Forelimb muscle (tissue), 1 donor: ENCODE measurements at regions not wholly inside any gene's neighbourhood (a gene's known extent, or its start where the extent isn't known, plus 50 kb on each side); places are given as distances from the start of the nearest gene placed in this dataset.
"Not testable (repeated sequence)": the region's sequence is repeated elsewhere in the genome, so short reads cannot be mapped to it uniquely, and the experiment has no call there.

Experiments used
- DNase-seq: peaks from one replicate; pipeline ENCODE4 v3.0.0-alpha.2; 2013; ENCODE audit warnings: low read depth

DNA sequence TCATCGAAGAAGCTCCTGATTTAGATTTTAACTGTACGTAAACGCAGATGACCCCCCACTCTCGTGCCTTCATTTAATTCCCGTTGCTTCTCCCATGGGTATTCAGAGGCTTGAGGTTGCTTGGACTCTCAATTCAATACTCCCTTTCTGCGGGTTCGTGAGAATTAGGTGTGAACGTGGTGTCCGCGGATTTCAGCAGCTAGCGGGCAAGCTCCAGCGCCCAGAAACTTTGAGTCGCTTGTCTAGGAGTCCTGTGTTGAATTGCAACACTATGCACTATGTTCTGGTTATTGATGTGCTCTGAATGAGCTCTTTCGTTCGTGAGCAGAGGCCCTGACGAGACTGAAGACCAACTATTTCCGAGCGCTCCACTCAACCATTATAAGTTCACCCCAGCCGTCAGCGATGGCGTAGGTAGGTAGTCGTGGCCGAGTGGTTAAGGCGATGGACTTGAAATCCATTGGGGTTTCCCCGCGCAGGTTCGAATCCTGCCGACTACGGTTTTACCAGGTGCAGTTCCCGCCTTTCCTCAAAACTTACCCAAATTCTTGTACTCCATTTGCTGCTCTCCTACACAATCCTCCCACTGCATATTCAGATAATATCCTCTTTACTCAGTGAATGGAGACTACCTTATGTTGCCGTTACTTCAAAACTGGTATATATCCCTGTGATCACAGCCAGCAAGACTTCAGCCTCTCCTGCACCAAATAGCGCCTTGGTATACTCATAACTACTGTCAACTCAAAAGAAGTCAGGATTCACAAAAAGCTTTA, 72.6 kb upstream of the ZNF184 start:
- DNase-seq: no peak

DNA sequence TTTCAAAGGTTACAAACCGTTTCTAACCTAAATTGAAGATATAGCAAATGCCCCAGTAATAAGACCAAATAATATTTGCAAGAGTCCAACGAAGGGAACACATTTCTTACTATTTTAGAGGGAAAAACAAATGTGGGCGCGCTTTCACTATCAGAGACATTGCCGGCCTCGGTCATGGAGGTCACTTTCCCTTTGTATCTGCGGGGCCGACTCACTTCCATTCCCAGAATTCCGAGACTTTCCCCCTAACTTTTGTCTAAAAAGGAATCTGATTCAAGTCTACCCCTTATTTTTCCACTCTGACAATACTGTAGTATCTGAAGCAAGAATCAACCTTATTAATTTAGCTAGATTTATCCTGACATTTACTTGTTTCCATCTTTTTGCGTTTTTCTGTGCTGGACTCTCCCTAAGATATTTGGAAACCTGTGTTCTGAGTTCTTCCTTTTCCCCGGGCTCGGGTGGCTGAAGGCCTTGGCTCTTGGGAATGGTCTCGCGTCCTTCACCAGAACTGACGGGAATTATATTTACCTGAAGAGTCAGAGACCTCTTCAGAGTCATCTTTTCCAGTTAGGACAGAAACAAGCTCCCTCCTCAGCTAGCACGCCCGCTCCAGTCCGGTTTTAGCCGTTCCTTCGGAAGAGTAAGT, 71.8 kb upstream of the ZNF184 start:
- DNase-seq: no peak

DNA sequence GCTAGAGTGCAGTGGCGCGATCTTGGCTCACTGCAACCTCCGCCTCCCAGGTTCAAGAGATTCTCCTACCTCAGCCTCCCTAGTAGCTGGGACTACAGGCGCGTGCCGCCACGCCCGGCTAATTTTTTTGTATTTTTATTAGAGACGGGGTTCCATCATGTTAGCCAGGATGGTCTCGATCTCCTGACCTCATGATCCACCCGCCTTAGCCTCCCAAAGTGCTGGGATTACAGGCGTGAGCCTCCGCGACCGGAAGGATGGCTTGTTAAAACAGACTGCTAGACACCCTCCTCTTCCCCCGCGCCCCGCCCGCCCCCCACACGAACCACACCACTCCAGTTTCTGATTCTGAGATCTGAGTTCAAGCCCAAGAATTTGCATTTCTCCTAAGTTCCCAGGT, 71.2 kb upstream of the ZNF184 start:
- not testable (repeated sequence) for DNase-seq

DNA sequence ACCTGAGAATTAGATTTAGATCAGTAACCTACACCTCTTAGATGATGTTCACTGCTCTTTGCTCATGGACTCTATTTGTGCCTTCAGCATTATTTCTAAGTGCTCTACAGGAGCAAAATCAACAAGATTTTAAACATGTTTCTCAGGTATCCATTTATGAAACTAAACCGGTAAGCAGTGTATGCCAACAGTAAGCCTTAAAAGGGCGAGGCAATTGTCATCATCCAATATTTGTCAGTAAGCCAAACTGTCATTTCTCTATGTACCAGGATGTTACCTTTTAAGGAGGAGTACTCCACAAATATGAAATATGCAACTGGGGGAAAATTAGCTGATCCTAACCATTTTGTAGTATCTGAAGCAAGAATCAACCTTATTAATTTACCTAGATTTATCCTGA, 69.6 kb upstream of the ZNF184 start:
- DNase-seq: no peak

DNA sequence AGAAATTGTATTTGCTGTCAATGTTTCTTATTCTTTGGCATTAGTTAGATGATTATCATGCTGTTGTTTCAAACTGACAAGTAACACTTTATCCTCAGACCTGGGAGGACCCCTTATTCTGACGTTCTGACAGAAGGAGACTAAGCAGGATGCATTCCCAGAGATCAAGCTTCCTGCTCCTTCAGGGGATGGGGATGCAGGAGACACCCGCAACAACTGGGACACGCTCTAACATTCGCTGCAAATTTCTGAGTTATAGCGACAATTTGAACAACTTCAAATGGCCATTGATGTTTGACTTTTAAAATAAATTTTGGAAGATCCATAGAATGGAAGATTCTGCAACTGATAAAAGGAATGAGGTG, 69.0 kb upstream of the ZNF184 start:
- no peak for DNase-seq

DNA sequence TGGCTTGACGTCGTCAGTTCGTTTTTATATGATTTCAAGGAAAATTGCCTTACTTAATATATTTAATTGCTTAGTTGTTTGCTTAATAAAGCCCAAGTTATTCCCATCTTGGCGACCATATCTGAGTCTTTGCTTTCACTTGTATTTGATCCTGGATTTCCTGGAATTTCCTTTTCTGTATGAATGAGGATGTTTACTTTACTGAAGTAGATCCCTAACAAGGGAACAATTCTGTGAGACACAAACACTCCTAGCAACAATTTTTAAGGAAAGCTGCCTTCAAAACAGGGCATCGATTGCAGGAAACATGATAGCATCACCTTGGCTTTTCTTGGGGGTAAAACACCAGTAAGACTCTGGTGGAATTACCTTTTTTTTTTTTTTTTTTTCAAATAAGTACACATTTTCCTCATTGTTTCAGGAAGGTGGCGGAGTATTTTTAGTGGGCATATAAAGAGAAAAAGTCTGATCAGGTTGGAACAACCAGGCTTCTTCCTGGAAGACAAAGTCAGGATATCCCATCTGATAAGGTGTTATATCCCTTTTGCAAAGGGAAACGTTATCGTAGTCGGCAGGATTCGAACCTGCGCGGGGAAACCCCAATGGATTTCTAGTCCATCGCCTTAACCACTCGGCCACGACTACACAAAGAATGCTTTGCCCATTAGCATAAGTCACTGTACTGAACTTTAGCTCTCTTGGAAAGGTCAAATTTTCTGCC, 68.5 kb upstream of the ZNF184 start:
- DNase-seq: no peak

DNA sequence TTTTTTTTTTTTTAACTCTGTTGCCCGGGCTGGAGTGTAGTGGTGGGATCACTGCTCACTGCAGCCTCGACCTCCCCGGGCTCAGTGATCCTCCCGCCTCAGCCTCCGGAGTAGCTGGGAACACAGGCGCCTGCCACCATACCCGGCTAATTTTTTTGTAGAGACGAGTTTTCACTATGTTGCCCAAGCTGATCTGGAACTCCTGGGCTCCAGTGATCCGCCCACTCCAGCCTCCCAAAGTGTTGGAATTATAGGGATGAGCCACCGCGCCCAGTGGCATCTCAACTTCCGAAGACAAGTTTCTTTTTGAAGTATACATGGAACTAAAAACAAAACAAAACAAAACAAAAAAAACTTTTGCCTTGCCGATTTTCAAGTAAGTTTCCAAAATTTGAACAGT, 66.6 kb upstream of the ZNF184 start:
- no peak for DNase-seq

DNA sequence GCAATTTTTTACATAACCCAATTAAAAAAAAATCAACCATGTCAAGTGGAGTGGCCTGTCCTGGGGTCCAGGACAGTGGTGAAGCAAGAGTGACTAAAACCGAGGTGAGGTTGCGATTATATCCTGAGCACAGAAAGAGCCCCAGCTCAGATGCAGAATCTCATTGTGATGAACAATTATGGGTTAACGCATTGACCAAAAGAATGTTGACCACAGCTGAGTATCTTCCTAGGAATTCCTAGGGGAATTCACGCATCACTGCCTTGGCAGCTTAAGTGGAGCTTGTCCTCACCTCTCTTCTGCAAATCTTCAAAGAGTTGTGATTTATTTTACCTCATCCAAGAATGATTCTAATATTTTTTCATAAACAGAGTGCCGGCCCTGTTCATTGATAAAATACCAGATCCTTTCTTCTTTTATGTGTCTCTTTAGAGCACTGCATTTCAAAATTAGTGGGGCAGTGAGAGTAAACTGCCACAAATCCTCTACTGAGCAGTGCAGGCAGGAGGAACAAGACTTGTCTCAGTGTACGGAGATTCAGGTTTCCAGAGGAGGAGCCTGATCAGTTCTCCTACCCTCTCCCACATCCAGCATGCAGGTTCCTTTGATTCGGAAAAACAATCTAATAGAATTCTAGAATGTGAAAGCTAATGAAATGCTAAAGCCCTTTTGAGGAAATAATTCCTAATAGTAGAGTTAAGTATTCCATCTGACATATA, 60.1 kb upstream of the ZNF184 start:
- no peak for DNase-seq

DNA sequence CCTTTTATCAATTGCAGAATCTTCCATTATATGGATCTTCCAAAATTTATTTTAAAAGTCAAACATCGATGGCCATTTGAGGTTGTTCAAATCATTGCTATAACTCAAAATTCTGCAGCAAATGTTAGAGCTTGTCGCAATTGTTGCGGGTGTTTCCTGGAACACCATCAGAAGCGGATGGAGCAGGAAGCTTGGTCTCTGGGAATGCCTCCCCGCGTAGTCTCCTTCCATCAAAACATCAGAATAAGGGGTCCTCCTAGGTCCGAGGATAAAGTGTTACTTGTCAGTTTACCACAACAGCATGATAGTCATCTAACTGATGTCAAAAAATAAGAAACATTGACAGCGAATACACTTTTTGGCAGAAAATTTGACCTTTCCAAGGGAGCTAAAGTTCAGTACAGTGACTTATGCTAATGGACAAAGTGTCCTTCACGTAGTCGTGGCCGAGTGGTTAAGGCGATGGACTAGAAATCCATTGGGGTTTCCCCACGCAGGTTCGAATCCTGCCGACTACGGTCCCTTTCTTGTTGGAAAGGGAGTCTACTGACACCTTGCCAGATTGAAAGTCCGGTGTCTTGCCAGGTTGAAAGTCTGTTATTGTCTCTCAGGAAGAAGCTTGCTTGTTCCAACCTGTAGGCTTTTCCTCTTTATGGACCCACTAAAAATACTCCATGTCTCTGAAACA, 59.0 kb upstream of the ZNF184 start:
- DNase-seq: no peak

DNA sequence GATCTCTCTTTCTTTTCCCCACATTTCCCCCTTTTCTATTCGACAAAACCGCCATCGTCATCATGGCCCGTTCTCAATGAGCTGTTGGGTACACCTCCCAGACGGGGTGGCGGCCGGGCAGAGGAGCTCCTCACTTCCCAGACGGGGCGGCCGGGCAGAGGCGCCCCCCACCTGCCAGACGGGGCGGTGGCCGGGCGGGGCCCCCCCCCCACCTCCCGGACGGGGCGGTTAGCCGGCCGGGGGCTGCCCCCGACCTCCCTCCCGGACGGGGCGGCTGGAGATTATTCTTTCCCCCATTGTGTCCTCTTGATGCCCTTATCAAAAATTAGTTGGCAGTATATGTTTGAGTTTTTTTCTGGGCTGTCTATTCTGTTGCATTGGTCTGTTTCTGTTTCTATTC, 56.9 kb upstream of the ZNF184 start:
- DNase-seq: not testable (repeated sequence)

DNA sequence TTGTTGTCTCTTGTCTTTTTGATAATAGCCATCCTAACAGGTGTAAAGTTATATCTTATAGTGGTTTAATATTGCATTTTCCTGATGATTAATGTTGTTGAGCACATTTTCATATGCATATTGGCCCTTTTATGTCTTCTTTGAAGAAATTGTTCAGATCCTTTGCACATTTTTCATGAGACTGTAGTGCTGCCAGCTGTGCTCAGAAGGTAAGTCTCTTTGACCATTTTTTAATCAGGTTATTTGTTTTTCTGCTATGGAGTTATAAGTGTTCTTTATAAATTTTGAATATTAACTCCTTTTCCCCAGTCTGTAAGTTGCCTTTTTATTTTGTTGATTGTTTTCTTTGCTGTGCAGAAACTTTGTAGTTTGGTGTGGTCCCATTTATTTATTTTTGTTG, 55.8 kb upstream of the ZNF184 start:
- no peak for DNase-seq
